ENCODE measurements at regions not wholly inside any gene's neighbourhood (a gene's known extent, or its start where the extent isn't known, plus 50 kb on each side); places are given as distances from the start of the nearest gene placed in this dataset.
"Not testable (repeated sequence)": the region's sequence is repeated elsewhere in the genome, so short reads cannot be mapped to it uniquely, and the experiment has no call there.

DNA sequence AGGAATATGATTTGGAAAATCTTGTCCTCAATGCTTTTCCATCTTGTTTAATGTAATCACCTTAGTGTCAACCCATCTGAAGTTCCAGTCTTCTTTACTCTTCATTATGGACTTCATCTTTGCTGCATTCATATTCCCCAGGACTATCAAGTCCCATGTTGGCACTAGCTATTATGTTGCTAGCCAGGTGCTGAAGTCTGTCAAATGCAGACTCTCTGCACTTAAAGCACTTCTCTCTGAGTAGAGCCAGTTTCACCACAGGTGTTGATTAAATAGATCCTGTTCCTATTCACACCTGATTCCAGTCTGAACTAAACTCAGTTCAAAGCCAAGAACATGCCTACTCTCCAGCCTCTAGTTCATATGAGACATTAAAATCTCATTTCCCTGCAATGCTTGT is 75.0 kb upstream of the PKN2 start:
- no peak for DNase-seq

DNA sequence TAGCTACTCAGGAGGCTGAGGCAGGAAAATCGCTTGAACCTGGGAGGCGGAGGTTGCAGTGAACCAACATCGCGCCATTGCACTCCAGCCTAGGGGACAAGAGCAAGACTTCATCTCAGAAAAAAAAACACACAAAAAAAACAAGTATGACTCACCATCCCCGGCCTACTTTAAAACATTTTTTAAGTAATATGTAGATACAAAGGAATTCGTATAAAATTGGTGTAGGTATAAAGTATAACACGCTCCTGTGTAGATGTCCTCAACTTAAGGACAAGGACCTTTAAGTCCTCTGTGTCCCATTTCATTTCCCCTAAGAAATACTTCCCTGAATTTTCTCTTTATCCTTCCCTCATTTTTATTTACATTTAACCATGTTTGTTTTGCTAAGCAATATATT is 73.4 kb upstream of the PKN2 start:
- DNase-seq, result no peak

DNA sequence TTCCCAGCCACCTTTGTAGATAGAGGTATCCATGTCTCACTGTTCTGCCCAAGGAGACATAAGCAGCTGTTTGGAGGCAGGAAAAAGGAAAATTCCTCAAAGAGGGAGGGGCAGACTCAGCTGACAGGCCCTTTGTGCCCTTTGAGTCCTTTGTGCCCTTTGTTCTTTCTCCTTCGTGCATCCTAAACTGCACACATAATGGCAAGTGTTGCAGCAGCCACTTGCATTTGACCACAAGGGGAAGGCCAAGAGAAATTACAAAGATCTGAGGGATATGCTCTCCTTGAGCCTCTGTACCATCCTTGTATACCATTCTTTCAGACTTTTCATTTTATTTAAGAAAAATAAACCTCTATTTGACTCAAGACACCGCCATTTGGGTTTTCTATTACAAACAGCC is 71.8 kb upstream of the PKN2 start:
- DNase-seq, result no peak

DNA sequence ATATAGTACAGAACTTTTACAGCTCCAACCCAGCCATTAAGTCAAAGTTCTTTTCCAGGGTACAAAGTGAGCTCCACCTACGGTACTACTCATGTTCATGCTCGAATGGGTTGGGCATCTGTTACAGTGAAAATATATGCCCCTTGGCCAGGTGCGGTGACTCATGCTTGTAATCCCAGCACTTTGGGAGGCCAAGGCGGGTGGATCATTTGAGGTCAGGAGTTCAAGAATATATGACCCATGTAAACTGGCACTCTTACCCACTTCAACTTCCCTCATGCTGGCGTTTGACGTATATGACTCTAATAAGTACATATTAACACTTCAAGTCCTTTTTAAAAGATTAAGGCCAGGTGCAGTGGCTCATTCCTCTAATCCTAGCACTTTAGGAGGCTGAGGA is 71.3 kb upstream of the PKN2 start:
- no peak for DNase-seq

DNA sequence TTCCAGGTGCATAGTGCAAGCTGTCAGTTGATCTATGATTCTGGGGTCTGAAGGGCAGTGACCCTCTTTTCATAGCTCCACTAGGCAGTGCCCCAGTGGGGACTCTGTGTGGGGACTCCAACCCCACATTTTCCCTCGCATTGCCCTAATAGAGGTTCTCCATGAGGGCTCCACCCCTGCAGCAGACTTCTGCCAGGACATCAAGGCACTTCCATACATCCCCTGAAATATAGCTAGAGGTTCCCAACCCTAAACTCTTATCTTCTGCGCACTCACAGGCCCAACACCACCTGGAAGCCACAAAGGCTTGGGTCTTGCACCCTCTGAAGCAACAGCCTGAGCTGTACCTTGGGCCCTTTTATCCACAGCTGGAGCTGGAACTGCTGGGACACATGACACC is 65.7 kb upstream of the PKN2 start:
- DNase-seq, result no peak

DNA sequence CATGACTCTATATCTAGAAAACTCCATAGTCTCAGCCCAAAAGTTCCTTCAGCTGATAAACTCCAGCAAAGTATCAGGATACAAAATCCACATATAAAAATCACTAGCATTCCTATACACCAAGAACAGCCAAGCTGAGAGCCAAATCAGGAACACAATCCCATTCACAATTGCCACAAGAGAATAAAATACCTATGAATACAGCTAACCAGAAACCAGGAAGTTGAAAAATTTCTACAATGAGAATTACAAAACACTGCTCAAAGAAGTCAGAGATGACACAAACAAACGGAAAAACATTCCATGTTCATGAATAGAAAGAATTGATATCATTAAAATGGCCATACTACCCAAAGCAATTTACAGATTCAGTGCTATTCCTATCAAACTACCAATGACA is 61.0 kb upstream of the PKN2 start:
- DNase-seq, result not testable (repeated sequence)
